HG02852 (cell line): ENCODE measurements at regions not wholly inside any gene's neighbourhood (a gene's known extent, or its start where the extent isn't known, plus 50 kb on each side); places are given as distances from the start of the nearest gene placed in this dataset.
"Not testable (repeated sequence)": the region's sequence is repeated elsewhere in the genome, so short reads cannot be mapped to it uniquely, and the experiment has no call there.

Experiments
- ATAC-seq: cut with Tn5 transposase; IDR thresholded peaks from one replicate; pipeline ENCODE4 v1.9.1; 2021; ENCODE audit warnings: mild to moderate bottlenecking, moderate library complexity; ENCODE audit not compliant: unreplicated experiment

DNA sequence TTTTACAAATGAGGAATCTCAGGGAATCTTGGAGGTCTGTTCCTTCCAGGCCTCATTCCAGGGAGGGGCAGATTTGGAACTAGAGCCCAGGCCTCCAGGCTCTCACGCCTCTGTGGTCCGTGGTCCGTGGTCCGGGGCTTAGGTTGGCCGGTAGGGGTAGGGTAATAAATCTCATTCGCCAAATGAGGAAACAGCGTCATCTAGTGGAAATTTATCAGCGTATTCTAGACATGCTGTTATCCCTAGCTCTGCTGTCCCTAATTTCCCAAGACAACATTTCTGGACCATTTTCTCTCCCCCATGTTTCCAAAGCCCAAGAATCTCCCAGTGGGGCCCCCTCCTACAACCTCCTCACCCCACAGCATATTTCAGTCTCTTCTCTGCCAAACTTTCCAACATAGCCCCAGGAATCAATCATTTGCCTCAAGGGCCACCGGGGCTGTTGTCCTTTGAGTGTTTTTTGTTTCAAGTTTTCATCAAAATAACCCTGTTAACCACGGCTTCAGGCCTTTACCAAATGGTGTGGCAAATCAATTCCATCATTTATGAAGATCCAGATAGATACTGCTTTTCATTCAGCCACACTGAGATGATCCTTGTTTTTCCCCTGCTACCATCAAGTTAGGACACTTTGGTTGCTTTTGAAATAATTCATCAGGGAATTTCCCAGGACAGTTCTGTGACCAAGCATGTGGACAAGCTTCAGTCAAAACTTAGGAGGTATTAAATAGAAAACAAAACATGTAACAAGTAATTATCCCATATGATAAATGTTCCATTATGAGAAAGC is 126.8 kb downstream of the ALDH8A1 start:
- ATAC-seq = peak; percentile 78

DNA sequence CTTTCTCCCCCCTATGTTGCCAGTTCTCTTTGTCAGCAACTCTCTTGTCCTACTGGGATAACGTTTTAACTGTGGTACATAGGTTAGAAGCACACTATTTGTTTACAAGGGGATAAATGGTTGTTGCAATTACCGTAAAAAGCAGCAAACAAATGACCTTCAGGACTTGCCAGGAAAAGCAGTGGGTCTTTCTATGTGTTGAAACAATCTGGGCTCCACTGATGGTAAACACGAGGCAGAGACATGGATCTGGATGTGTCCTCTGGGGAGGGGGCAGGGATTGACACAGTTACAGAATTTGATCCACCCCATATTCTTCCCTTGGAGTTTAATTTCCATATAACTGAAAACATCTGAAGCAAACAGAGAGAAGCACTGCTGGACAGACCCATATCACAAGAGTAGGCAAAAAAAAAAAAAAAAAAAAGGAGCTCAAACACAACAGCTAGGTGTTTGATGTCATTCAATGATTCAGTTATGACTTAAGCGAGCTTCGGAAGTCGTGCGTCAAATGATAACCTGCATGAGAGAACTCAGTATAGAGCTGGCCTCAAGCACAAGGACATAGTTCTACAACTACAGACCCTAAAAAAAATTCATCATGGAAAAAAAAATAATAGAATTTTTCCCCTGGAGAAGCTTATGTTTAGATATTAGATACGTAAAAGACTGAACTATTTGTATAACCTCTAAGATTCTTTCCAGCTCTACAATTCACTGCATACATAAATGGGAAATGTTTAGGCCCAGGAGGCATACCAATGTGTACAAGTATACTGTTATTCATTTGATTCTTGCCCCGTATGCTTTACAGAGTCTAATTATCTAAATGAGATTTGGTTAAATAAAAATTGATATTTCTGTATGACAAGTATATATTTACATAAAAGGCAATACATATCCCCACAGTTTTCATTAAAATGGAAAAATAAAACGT is 127.7 kb downstream of the ALDH8A1 start:
- no peak for ATAC-seq

DNA sequence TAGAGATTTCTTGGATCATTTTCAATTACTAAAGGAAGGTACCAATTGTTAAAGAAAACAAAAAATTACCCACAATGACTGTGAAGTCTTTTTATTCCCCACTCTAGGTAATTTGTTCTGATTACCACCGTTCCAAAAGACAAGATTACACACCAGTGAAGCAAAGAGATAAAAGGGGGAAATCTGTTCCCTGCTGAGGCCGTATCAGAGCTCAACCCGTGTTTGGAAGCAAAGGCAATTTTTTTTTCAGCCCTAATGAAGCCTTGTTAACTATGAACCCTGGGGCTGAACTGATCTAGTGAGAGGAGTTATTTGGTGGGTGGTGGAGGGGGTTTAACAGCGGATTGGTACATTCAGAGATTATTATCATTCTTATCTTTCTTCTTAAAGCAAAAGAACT is 128.5 kb downstream of the ALDH8A1 start:
- ATAC-seq = no peak

DNA sequence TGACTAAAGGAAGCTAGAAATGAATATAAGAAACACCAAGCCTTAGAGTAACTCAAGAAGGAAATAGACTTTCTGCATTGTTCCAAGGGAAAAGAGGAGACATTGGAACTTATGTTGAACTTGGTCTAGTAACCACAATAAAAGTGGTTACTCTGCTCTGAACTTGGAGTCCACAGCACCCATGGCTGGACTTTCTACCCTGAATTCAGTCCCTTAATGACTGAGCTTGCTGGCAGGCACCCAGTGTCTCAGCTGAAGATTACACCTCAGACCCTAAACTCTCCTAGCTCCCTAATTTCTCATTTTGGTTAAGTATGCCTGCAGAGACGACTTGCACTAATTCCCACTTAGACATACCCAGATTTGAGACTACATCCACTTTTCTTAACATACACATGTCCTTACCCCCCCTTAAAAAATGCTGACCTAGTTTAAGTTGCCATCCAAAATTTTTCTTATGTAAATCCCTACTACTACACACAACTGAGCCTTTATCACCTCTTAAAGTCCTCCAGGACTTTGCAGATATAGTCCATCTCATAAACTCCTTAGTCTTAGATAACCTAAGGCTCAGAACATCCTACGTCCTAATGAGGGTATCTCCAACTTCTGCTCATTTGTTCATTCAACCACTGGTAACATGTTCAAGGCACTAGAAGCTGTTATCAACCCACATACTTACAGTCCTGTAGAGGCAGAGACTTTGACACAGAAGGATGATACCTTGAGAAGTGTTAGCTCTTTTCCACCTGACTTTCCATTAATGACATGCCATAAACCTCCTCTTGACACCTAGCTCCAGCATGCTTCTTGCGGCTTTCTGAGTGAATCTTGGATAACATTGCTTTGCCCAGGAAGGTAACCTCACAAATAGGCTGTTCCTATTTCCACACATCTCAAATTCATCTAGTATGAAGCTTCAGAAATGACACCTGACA is 129.8 kb downstream of the ALDH8A1 start:
- ATAC-seq = no peak

DNA sequence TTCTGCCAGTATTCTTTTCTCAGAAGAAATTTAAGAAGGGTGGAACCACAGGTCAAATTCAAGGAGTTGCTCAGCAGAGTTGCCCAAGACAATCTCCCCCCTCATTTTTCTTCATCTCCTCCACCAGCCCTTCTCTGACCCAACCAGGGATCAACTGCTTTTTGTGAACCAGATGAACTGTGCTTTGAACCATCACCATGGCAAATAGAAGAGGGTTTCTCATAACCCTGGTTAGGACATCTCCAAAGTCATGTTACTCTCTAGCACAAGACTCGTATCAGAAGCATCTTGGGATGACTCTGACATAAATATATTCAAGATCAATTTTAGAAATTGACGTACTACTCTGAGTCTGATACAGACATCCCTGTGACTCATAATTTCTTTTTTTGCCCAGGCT is 130.7 kb downstream of the ALDH8A1 start:
- no peak for ATAC-seq

DNA sequence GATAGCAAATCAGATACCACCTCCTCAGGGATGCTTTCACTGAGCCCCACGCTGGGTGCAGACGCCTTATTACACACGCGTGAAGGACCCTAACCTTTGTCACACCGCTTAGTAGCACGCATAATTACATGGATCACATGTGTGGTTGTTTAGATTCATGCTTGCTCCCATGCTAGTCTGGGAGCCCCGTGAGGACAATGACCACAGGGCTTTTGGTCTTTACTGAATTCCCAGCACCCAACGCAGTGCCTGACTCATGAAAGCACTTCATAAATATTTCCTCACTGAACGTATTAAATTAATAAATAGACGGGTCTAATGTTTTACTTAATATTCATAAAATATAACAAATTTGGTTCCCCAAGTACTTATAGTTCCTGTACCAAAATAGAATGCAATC is 132.5 kb downstream of the ALDH8A1 start:
- no peak for ATAC-seq

DNA sequence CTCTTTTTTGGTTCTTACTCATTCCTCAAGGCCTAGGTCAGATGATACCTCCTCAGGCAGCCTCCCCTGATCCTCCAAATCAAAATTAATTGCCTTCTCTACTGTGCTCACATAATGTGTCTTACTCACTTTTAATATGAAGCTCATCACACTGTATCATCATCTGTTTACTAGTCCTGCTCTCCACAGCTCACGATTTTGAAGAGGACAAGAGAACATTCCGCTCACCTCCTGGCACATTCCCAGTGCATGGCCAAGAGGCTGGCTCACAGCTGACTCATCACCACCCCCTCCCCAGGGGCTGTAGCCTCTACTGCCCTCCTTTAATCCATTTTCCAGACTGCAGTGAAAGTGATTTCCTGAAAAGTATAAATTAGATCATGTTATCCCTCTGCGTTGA is 133.1 kb downstream of the ALDH8A1 start:
- ATAC-seq = no peak

DNA sequence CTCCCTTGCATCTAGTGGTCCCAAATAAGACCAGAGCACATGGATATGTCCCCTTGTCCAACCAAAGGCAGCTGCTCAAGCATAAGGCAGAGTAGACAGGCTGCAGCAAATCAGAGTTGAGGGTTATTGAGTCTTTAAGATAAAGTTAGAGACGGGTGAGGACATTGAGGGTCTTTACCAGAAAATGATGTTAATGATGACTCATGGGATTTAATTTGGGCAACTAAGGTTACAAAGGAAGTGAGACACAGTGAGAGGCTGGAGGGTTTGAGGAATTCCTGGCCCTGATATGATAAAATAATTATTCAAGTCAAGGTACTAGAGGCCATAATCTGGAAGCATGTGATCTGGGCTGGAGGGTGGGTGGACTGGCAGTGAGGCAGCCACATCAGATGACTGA is 133.6 kb downstream of the ALDH8A1 start:
- no peak for ATAC-seq

DNA sequence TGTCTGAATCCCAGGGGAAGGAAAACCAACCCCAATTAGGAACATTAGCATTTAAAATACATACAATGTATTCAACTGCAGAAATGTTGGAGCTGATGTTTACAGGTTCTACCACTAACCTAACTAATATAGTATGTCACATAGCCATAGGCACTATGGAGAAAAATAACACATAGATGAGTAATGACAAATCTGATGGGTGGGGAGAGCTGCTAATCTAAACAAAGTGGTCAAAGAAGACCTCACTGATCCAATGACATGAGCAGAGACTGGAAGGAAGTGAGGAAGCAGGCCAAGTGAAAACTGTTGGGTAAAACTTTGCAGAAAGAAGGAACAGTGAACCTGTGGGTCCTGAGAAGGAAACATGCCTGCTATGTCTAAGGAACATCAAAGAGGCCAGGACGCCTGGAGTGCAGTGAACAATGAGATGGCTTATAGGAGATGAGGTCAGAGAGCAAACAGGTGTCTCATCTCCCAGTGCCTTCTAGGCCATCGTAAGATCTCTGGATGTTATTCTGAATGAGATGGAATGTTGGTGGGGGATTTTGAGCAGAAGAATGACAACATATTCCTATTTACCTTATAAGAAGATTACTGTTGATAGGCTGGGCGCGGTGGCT is 135.7 kb downstream of the ALDH8A1 start:
- no peak for ATAC-seq

DNA sequence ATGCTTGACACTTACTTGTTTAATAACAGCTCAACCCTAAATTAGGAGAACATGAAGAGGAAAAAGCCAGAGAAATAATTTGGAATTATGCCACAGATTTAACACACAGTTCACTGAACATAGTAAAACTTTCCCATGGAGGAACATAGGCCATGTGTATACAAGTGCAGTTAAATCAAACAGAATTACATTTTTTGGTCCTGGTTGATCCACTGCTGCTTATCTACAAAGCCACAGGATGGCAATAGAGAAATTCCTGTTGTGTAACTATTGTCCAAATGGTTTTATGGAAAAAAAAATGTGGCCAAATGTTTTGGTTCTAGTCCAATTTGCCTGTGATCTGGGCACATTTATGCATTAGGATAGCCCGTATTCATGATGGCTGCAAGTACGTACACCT is 136.8 kb downstream of the ALDH8A1 start:
- no peak for ATAC-seq

DNA sequence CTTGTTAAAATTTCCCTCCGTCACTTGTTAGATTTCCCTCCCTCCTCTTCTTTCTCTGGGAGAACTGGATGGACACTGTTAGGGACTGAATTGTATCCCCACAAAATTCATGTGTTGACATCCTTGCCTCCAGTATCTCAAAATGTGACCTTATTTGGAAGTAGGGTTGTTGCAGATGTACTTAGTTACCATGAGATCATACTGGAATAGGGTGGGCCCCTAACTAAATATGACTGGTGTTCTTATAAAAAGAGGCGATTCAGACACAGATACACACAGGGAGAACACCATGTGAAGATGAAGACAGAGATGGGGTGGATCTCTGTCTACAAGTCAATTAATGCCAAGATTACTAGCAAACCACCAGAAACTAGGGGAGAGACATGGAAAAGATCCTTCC is 139.5 kb downstream of the ALDH8A1 start:
- ATAC-seq = no peak

DNA sequence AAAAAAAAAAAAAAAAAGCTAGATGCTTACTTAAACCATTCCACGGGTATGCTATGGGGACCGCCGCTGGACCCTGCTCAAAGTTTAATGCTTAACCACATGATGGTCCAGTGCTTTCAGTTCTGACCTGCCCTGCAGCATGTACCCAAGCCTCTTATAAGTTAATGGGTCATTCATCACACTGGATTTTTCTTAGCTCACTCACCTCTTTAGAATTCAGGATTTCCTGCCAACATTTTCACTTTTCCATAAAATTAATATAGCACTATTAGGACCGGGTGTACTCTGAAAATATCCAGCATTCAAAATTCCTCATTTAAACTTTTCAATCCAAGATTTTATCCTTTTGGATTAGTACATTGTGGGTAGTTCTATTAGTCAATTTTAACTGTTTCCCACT is 140.8 kb downstream of the ALDH8A1 start:
- ATAC-seq = no peak

DNA sequence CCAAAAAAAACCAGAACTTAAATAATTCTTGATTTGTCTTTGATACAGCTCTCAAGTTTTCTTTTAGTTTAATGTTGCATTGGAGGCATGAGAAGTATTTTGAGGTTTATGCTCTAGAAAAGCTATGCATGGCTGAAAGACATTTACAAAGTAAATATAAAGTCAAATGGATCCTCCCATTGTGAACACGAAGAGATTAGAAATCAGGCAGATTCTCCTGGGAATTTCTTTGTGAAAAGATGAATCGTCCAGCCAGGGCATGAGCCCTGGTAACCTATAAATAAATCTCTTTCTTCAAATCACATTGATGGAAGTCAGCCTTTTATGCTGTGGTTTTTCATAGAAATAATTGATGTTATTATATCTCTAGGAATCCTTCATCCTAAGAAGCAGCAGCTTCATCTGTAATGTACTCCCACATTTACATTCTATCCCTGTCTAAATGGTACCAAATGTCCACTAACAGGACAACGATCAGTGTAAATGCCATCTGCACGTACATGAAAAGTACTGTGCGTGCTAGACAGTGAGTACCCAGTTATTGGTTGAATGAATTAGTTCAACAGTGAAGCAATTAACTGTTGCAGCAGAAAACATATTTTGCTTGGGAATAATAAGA is 143.6 kb downstream of the ALDH8A1 start:
- ATAC-seq = no peak

DNA sequence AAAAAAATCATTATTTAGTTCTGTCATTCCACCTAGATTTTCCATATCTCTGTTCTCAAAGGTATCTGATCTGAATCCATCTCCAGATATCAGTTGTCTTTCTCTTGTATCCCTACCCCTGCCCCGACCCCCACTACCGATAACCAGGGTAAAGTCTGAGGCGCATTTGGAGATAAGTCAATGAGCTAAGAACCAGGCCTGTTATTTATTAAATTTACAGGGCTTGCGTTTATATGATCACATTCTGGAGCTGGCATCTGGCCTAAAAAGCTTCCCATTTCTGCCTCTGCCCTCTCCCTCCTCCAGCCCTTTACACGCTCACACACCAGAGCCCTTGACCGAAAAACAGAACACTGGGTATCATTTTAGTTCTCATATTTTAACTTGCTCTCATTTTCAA is 144.7 kb downstream of the ALDH8A1 start:
- no peak for ATAC-seq

DNA sequence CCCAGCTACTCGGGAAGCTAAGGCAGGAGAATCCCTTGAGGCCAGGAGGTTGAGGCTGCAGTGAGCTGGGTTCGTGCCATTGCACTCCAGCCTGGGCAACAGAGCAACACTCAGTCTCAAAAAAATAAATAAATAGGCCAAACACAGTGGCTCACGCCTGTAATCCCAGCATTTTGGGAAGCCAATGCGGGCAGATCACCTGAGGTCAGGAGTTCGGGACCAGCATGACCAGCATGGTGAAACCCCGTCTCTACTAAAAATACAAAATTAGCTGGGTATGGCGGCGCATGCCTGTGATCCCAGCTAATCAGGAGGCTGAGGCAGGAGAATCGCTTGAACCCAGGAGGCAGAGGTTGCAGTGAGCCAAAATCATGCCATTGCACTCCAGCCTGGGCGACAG is 145.6 kb downstream of the ALDH8A1 start:
- ATAC-seq = not testable (repeated sequence)

DNA sequence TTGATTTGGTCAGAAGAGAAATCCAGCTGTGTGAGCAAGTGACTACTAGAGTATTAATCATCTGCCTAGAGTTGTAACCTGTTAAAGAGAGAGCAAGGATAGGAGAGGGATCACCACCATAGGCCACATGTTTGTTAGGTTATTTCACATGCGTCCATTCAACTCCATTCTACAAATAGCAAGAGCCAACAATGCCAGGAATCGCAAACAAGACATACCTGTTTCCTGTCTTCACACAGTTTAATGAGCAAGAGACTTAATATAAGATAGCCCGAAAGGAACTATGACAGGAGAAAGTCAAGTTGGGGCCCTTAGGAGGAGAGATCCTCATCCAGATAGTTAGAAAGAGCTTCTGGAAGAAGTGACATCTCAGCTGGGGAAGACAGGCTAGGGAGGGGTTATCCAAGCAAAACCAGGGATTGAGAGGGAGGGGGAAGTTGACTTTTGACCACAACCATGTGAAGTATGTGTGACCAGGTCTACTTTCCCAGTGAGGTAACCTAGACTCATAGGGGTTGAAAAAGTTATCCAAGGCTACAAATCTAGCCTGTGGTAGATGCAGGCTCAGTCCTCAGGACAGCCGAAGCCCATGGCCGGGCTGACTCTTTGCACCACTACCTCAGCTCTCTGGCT is 147.4 kb downstream of the ALDH8A1 start:
- no peak for ATAC-seq

DNA sequence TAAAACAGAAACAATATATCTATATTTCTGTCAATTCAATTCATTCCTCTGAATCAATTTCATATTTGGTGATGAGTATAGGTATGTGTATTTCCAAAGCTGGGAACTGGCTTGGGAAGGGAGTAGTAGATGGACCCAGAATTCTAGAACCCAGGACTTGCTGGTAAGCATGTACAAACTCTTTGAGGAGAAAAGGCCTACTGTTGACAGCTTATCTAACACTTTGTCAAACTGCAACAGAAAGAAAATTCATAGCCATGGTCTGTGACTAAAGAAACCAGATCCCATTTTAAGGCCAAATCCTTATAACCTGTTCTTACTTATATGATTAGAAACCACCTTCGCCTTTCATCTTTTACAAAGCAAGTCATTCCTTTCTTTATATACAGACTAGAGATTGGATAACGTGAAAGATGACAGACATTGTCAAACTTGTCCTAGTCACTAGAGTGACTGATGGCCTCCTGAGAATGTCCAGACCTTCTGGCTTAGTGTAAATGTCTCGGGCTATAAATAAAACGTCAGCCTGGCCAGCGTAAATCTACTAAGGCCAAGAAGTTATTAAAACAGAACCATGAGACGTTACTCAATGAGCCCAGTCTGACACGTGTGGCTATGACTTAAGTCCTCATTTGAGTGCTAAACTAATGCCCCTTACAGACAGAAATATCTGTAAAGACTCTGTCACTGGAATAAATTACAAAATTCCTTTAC is 152.3 kb downstream of the ALDH8A1 start:
- ATAC-seq = no peak

DNA sequence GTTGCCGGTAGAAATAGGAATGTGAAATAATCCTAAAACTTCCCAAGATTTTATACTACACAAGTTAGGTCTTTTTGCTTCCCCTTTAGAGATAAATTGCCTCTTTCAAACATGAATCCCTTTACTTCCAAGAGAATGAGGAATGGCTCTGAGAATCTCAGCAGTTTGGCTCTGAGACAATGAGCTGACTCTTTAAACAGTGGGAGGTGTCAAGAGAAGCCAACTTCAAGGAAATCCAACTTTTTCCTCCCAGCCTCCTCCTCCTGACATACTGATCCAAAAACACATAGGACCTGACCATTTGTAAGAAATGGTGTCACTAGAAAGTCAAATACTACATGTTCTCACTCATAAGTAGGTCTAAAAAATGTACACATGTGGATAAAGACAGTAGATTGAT is 154.2 kb downstream of the ALDH8A1 start:
- no peak for ATAC-seq

DNA sequence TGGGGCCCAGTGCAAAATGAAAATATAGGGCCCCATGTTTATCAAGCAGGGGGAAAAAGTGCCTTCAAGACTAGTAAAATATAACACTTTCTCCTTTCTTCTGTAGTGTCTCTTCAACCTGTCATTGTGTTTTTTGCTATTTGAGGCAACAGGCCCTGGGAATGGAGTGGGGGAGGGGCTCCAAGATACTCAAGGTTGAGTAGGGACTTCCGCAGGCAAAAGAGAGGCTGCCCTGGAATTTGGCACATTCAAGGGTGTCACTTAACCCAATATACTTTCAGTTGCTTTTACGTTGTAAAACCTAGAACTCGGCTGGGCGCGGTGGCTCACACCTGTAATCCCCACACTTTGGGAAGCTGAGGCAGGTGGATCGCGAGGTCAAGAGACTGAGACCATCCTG is 154.9 kb downstream of the ALDH8A1 start:
- no peak for ATAC-seq
